Endothelial cell of umbilical vein (primary cell): ENCODE measurements at regions not wholly inside any gene's neighbourhood (a gene's known extent, or its start where the extent isn't known, plus 50 kb on each side); places are given as distances from the start of the nearest gene placed in this dataset.

Experiments
- EZH2 ChIP-seq: IDR thresholded peaks from 2 replicates; pipeline ENCODE4 v1.6.1; 2012; ENCODE audit warnings: borderline replicate concordance, low read depth, mild to moderate bottlenecking, moderate library complexity, low read length, inconsistent platforms; ENCODE audit not compliant: severe bottlenecking
- FOS ChIP-seq: IDR thresholded peaks from 2 replicates; pipeline ENCODE4 v1.6.1; 2011; ENCODE audit warnings: mild to moderate bottlenecking, low read length, moderate library complexity, borderline replicate concordance; ENCODE audit not compliant: insufficient read depth
- GATA2 ChIP-seq: IDR thresholded peaks from 2 replicates; pipeline ENCODE4 v1.7.0; 2011; ENCODE audit warnings: low read depth, mild to moderate bottlenecking, moderate library complexity, mixed read lengths, low read length; ENCODE audit not compliant: insufficient read length, insufficient read depth
- JUN ChIP-seq: IDR thresholded peaks from 2 replicates; pipeline ENCODE4 v1.6.1; 2011; ENCODE audit warnings: borderline replicate concordance, low read depth; ENCODE audit not compliant: insufficient read length, insufficient read depth
- POLR2A ChIP-seq: IDR thresholded peaks from 2 replicates; pipeline ENCODE4 v1.6.1; 2012; ENCODE audit warnings: low read depth, mild to moderate bottlenecking, control low read depth, low read length
- POLR2AphosphoS5 ChIP-seq: IDR thresholded peaks from 2 replicates; pipeline ENCODE4 v1.6.1; 2012; ENCODE audit warnings: low read depth, mild to moderate bottlenecking, control low read depth, low read length, moderate library complexity; ENCODE audit not compliant: insufficient read depth
- TF ChIP-seq, protein P1 (sequence below), 2 donors: IDR thresholded peaks; 1 replicate in 1 of 2; 2 replicates in 1 of 2; pipeline ENCODE4 v1.5.1; 2011; ENCODE audit warnings: low read length in 2 of 2, mild to moderate bottlenecking in 2 of 2, moderate library complexity in 2 of 2, control low read depth in 1 of 2, inconsistent platforms in 1 of 2, low read depth in 1 of 2; ENCODE audit not compliant: insufficient read depth in 1 of 2; ENCODE audit errors: extremely low read depth in 1 of 2

DNA sequence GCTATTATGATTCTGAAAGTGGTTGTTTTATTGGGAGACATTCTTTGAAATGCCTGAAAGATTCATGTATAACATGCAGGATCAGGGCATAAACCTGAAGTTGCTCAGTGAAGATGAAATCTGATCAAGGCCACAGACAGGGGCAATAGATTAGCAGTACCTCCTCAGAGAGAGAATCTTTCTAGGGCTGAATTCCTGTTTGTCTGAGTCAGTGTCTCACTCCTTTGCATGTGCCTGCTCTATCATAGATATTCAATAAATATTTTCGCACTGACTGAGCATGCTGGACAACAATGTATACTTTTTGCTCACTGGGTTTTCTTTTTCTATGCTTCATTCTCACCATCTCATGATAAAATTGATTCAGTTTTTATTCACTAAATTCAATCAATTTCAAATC is 49.8 kb upstream of the PFN2 start:
- TF ChIP-seq, protein P1, sequence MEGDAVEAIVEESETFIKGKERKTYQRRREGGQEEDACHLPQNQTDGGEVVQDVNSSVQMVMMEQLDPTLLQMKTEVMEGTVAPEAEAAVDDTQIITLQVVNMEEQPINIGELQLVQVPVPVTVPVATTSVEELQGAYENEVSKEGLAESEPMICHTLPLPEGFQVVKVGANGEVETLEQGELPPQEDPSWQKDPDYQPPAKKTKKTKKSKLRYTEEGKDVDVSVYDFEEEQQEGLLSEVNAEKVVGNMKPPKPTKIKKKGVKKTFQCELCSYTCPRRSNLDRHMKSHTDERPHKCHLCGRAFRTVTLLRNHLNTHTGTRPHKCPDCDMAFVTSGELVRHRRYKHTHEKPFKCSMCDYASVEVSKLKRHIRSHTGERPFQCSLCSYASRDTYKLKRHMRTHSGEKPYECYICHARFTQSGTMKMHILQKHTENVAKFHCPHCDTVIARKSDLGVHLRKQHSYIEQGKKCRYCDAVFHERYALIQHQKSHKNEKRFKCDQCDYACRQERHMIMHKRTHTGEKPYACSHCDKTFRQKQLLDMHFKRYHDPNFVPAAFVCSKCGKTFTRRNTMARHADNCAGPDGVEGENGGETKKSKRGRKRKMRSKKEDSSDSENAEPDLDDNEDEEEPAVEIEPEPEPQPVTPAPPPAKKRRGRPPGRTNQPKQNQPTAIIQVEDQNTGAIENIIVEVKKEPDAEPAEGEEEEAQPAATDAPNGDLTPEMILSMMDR (IDR thresholded peaks at IDR 0.05; ENCODE audit: extremely low read depth in 1 of 2, insufficient read depth in 1 of 2, low read depth in 1 of 2, low read length in 2 of 2): no peak
- TF ChIP-seq EZH2 (no peak), POLR2A (no peak), POLR2AphosphoS5 (no peak), FOS (no peak), JUN (no peak), GATA2 (no peak)
